ENCODE measurements at regions not wholly inside any gene's neighbourhood (a gene's known extent, or its start where the extent isn't known, plus 50 kb on each side); places are given as distances from the start of the nearest gene placed in this dataset.
A peak's percentile ranks its signal among the peaks of the same experiment; 100 is the strongest.

DNA sequence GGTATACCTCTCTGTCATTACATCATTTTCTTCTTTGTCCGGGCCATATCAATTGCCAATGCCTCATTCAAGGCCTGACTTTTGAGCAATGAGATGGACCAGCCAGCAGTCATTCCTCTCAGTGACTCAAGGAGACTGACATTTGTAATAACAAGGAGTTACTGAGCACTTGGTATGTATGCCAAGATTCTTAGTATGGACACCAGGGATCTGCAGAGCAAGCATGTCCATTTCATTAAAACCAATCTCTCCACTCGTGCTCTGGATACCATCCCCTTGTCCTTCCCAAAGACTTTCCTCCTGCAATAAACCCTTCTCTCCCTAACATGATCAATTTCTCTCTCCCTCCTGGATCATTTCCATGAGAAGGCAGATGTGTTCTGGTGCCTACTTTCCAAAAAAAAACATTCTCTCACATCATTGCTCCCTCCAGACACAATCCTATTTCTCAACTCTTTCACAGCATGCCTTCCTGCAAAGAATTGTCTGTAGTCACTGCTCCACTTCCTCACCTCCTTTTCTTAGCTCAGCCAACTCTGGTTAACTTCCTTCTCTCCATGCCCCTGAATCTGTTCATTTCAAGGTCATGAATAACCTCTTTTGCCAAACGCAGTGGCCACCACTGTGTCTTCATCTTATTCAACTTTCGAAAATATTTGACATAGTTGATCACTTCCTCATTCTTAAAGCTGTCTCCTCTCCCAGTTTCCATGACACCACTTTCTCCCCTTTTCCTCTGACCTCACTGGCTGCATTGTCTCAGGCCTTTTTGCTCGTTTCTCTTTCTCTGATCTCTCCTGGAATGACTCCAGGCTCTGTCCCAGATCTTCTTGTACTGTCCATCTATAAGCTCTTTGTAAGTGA lies 102.8 kb upstream of the CYP1B1 start:
- TF ChIP-seq POLR2A (IDR thresholded peaks at IDR 0.05; ENCODE audit: low read depth) (no peak), POLR2AphosphoS5 (IDR thresholded peaks at IDR 0.05) (peak in 1 of 2 donors; percentile 28)
